Karpas-422 (cell line): ENCODE measurements at regions not wholly inside any gene's neighbourhood (a gene's known extent, or its start where the extent isn't known, plus 50 kb on each side); places are given as distances from the start of the nearest gene placed in this dataset.
"Not testable (repeated sequence)": the region's sequence is repeated elsewhere in the genome, so short reads cannot be mapped to it uniquely, and the experiment has no call there.

Experiments
- DNase-seq: peaks from one replicate; pipeline ENCODE4 v3.0.0-alpha.2; 2015
- H2AFZ ChIP-seq: fragments of 200-600 bp; sonication (generic); 2 replicates; pipeline ENCODE4 v1.6.1; 2014; ENCODE audit warnings: antibody characterized with exemption, low read length, mixed read lengths
- H3K27ac ChIP-seq: fragments of 200-600 bp; sonication (generic); 2 replicates; pipeline ENCODE4 v1.5.1; 2014; ENCODE audit warnings: mild to moderate bottlenecking, low read length, moderate library complexity
- H3K27me3 ChIP-seq: fragments of 200-600 bp; sonication (generic); 2 replicates; pipeline ENCODE4 v1.6.1; 2014; ENCODE audit warnings: low read length, mixed read lengths
- H3K36me3 ChIP-seq: fragments of 200-600 bp; sonication (generic); 2 replicates; pipeline ENCODE4 v1.6.1; 2014; ENCODE audit warnings: low read length, mixed read lengths; ENCODE audit not compliant: insufficient read depth
- H3K4me1 ChIP-seq: fragments of 200-600 bp; sonication (generic); 2 replicates; pipeline ENCODE4 v1.6.1; 2014; ENCODE audit warnings: mild to moderate bottlenecking, low read length, mixed read lengths
- H3K4me2 ChIP-seq: fragments of 200-600 bp; sonication (generic); 2 replicates; pipeline ENCODE4 v1.6.1; 2014; ENCODE audit warnings: low read length, low read depth, mild to moderate bottlenecking; ENCODE audit not compliant: poor library complexity, severe bottlenecking
- H3K4me3 ChIP-seq: fragments of 200-600 bp; sonication (generic); 2 replicates; pipeline ENCODE4 v1.5.1; 2014; ENCODE audit warnings: mild to moderate bottlenecking, antibody characterized with exemption, low read length, mixed read lengths
- H3K79me2 ChIP-seq: fragments of 200-600 bp; sonication (generic); 2 replicates; pipeline ENCODE4 v1.6.1; 2014; ENCODE audit warnings: mild to moderate bottlenecking, low read length, mixed read lengths
- H3K9ac ChIP-seq: fragments of 200-600 bp; sonication (generic); 2 replicates; pipeline ENCODE4 v1.6.0; 2014; ENCODE audit warnings: low read length
- H3K9me2 ChIP-seq: fragments of 200-600 bp; sonication (generic), shearing (Covaris generic); replicated peaks from 2 replicates; pipeline ENCODE4 v1.6.0; 2014; ENCODE audit warnings: mild to moderate bottlenecking, low read length, moderate library complexity; ENCODE audit not compliant: insufficient read depth
- H3K9me3 ChIP-seq: fragments of 300-700, 200-600 bp; sonication (generic); 2 replicates; pipeline ENCODE4 v1.6.1; 2014; ENCODE audit warnings: low read length, mixed read lengths
- H4K20me1 ChIP-seq: fragments of 200-600 bp; sonication (generic); 2 replicates; pipeline ENCODE4 v1.6.1; 2014; ENCODE audit warnings: mild to moderate bottlenecking, antibody characterized with exemption, low read length, low read depth; ENCODE audit not compliant: insufficient read depth

DNA sequence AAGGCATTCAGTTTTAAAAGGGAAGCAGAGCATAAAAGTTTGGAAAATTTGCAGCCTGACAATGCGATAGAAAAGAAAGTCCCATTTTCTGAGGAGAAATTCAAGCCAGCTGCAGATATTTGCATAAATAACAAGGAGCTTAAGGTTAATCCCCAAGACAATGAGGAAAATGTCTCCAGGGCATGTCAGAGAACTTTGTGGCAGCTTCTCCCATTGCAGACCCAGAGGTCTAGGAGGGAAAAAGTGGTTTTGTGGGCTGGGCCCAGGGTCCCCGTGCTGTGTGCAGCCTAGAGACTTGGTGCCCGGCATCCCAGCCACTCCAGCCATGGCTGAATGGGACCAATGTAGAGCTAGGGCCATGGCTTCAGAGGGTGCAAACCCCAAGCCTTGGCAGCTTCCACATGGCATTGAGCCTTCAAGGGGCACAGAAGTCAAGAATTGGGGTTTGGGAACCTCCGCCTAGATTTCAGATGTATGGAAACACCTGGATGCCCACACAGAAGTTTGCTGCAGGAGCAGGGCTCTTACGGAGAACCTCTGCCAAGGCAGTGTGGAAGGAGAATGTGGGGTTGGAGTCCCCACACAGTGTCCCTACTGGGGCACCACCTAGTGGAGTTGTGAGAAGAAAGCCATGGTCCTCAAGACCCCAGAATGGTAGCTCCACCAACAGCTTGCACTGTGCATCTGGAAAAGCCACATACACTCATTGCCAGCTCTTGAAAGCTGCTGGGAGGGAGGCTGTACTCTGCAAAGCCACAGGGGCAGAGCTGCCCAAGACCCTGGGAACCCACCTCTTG lies 62.3 kb upstream of the SSBP3 start:
- not testable (repeated sequence) for H3K4me2 ChIP-seq, H3K79me2 ChIP-seq, H3K36me3 ChIP-seq, H3K27me3 ChIP-seq, H2AFZ ChIP-seq, H3K9me2 ChIP-seq, H3K4me3 ChIP-seq, H3K4me1 ChIP-seq, H3K9ac ChIP-seq, H4K20me1 ChIP-seq, H3K27ac ChIP-seq, H3K9me3 ChIP-seq
- peak; percentile 69 for DNase-seq

DNA sequence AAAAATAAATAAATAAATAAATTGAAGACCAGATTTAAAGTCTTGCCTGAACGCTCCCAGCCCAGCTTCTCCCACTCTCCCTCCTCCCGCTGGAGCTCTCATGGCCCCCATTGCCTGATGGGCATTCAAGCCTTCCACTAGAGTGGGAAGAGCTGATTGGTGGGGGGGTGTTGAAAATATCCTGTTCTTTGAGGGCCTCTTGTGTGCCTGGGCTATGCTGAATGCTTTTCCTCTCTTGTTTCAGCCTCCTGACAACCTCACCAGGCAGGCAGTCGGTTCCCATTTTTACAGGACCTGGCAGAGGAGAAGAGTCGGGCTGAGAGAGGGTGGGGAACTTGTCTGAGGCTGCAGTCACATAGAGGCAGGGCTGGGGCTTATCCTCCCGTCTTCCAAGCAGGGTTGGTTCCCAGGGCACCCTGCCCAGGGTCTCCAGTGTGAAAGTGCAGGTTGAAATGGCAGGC lies 59.2 kb upstream of the SSBP3 start:
- H3K9me3 ChIP-seq, result no peaks in the 10 kb centered on the region
- no peak overlapping the region for H3K27ac ChIP-seq
- H3K4me2 ChIP-seq, result no peak overlapping the region
- no peaks in the 10 kb centered on the region for H3K79me2 ChIP-seq
- no peaks in the 10 kb centered on the region for H3K9me2 ChIP-seq
- no peaks in the 10 kb centered on the region for H3K36me3 ChIP-seq
- no peaks in the 10 kb centered on the region for H3K27me3 ChIP-seq
- peaks cover 5% of the 10 kb centered on the region; the same call in 1 of the 2 replicates for H3K4me1 ChIP-seq
- DNase-seq, result no peak
- no peak overlapping the region for H3K9ac ChIP-seq
- H2AFZ ChIP-seq, result no peak overlapping the region
- no peak overlapping the region for H3K4me3 ChIP-seq
- no peaks in the 10 kb centered on the region for H4K20me1 ChIP-seq

- H3K36me3 ChIP-seq, result no peaks in the 10 kb centered on the region
- no peak overlapping the region for H3K27ac ChIP-seq
- no peaks in the 10 kb centered on the region for H3K9me2 ChIP-seq
- H3K4me3 ChIP-seq, result no peak overlapping the region
- H4K20me1 ChIP-seq, result no peaks in the 10 kb centered on the region
- H3K27me3 ChIP-seq, result no peaks in the 10 kb centered on the region
- no peaks in the 10 kb centered on the region for H3K79me2 ChIP-seq
- peak; percentile 32 for DNase-seq
- no peaks in the 10 kb centered on the region for H3K9me3 ChIP-seq
- H3K9ac ChIP-seq, result no peak overlapping the region
- H3K4me2 ChIP-seq, result no peak overlapping the region
- no peak overlapping the region for H2AFZ ChIP-seq
- peaks cover 5% of the 10 kb centered on the region; the same call in 1 of the 2 replicates for H3K4me1 ChIP-seq
Observed at GRCh38 chr1:54464477-54465146, 58.4 kb upstream of the SSBP3 start.

GRCh38 chr1:54464031-54464476 lies 57.9 kb upstream of the SSBP3 start:
- DNase-seq, result peak; percentile 38
- H2AFZ ChIP-seq, result no peak overlapping the region
- no peaks in the 10 kb centered on the region for H4K20me1 ChIP-seq
- H3K4me2 ChIP-seq, result no peak overlapping the region
- H3K9me3 ChIP-seq, result no peaks in the 10 kb centered on the region
- no peak overlapping the region for H3K9ac ChIP-seq
- H3K4me3 ChIP-seq, result no peak overlapping the region
- H3K36me3 ChIP-seq, result no peaks in the 10 kb centered on the region
- H3K4me1 ChIP-seq, result peaks cover 5% of the 10 kb centered on the region; the same call in 1 of the 2 replicates
- no peaks in the 10 kb centered on the region for H3K79me2 ChIP-seq
- H3K27ac ChIP-seq, result no peak overlapping the region
- no peaks in the 10 kb centered on the region for H3K27me3 ChIP-seq
- no peaks in the 10 kb centered on the region for H3K9me2 ChIP-seq

DNA sequence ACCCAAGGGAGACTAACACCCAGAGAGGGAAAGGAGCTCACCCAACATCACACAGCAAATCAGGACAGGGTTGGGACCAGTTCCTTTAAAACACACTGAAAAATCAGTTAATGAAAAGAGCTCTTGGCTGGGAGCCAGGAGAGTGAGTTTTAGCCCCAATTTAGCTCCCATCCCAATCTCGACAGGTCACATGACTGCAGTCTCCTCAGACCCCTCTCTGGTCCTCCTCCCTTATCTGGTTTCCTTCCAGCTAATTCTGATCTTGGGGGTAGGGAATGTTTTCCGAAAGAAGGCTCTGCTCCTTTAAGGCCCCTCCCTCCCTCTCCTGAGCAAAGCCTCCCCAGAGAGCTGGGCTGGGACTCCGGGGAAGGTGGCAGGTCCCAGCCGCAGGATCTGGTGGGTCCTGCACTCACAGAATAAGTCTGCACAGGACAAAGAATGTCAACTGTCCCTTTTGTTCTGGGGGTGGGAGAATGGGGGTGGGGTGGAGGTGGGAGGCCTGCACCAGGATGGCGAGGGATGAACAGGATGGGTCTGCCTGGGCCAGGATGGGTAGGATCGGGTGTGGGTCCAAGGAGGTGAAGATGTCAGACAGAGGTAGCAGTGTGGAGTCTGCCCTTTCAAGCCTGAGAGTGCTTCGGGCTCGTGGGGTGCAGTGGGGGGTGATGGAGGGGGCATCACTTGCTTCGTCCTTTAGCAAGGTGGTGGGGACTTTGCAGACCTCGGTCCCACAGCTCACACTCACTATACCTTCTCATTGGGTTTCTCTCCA lies 57.3 kb upstream of the SSBP3 start:
- H3K4me3 ChIP-seq, result no peak overlapping the region
- H3K79me2 ChIP-seq, result no peaks in the 10 kb centered on the region
- H3K4me2 ChIP-seq, result no peak overlapping the region
- H3K9me3 ChIP-seq, result no peaks in the 10 kb centered on the region
- H3K9me2 ChIP-seq, result no peaks in the 10 kb centered on the region
- H3K4me1 ChIP-seq, result peaks cover 3% of the 10 kb centered on the region; the same call in 1 of the 2 replicates
- H3K9ac ChIP-seq, result no peak overlapping the region
- no peaks in the 10 kb centered on the region for H3K36me3 ChIP-seq
- DNase-seq, result peak; percentile 32
- no peak overlapping the region for H3K27ac ChIP-seq
- no peak overlapping the region for H2AFZ ChIP-seq
- no peaks in the 10 kb centered on the region for H3K27me3 ChIP-seq
- H4K20me1 ChIP-seq, result no peaks in the 10 kb centered on the region

- Histone ChIP-seq H3K27me3 (no peaks in the 10 kb centered on the region), H3K79me2 (no peaks in the 10 kb centered on the region), H3K36me3 (no peaks in the 10 kb centered on the region), H4K20me1 (no peaks in the 10 kb centered on the region), H3K9me2 (no peaks in the 10 kb centered on the region), H3K9ac (no peak overlapping the region), H3K27ac (no peak overlapping the region), H3K4me1 (no peaks in the 10 kb centered on the region), H3K4me2 (no peak overlapping the region), H2AFZ (no peak overlapping the region), H3K9me3 (no peaks in the 10 kb centered on the region), H3K4me3 (no peak overlapping the region)
- peak; percentile 31 for DNase-seq
Observed at GRCh38 chr1:54462597-54463258, 56.5 kb upstream of the SSBP3 start.

DNA sequence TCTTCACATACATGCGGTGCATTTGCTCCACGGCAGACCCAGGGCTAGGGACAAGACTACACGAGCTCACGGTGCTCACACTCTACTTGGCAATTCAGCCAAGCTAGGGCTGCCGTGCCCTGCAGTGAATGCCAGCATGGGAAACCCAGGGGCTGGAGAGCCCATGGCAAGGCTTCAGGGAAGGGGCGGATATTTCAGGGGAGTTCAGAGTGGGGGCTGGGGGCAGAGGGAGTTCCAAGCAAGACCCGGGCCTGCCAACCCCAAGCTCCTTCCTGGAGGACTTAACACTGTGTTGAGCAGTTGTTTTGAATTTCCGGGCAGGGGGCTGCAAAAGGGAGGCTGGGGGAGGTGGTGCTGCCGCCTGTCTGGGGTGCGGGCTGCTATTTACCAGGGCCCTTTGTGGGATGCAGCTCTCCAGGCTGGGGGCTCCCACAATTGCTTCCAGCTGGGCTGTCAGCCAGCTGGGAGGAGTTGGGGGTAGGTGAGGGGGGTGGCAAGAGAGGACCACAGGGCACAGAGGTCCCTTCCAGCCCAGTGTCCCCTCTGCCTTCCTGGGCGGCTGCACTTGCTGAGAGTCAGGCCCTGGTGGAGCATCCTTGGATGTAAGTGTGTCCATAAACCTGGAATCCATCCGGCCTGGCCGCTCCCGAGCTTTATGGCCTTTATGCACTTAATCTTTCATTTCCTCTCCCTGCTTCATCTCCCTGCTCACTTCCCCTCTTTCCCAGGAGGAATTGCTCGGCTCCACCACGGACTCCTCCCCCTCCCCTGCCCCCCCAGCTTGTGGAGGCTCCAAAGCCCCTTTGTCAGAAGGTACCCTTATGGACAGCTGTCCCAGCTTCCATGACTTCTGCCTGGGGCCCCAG lies 55.8 kb upstream of the SSBP3 start:
- no peaks in the 10 kb centered on the region for H3K27me3 ChIP-seq
- no peak overlapping the region for H3K4me3 ChIP-seq
- H3K27ac ChIP-seq, result no peak overlapping the region
- no peaks in the 10 kb centered on the region for H3K79me2 ChIP-seq
- H4K20me1 ChIP-seq, result no peaks in the 10 kb centered on the region
- H3K4me2 ChIP-seq, result no peak overlapping the region
- no peaks in the 10 kb centered on the region for H3K9me2 ChIP-seq
- H3K9ac ChIP-seq, result no peak overlapping the region
- DNase-seq, result peak; percentile 10
- no peak overlapping the region for H2AFZ ChIP-seq
- H3K4me1 ChIP-seq, result no peaks in the 10 kb centered on the region
- H3K9me3 ChIP-seq, result no peaks in the 10 kb centered on the region
- H3K36me3 ChIP-seq, result no peaks in the 10 kb centered on the region
